B cell (primary cell): ENCODE measurements at regions not wholly inside any gene's neighbourhood (a gene's known extent, or its start where the extent isn't known, plus 50 kb on each side); places are given as distances from the start of the nearest gene placed in this dataset.

Source experiments
- CTCF ChIP-seq: fragments of 200-600 bp; IDR thresholded peaks from one replicate; pipeline ENCODE4 v1.8.0; 2022; ENCODE audit warnings: antibody characterized with exemption, mild to moderate bottlenecking
- EZH2 ChIP-seq: IDR thresholded peaks from 2 replicates; pipeline ENCODE4 v1.6.1; 2012; ENCODE audit warnings: borderline replicate concordance, low read depth, mild to moderate bottlenecking, moderate library complexity, low read length; ENCODE audit not compliant: insufficient read depth, poor library complexity, severe bottlenecking

GRCh38 chr13:103556681-103557080 is 490.5 kb upstream of the SLC10A2 start:
- TF ChIP-seq CTCF (no peak), EZH2 (no peak)
